ENCODE measurements at regions not wholly inside any gene's neighbourhood (a gene's known extent, or its start where the extent isn't known, plus 50 kb on each side); places are given as distances from the start of the nearest gene placed in this dataset.
"Not testable (repeated sequence)": the region's sequence is repeated elsewhere in the genome, so short reads cannot be mapped to it uniquely, and the experiment has no call there.

DNA sequence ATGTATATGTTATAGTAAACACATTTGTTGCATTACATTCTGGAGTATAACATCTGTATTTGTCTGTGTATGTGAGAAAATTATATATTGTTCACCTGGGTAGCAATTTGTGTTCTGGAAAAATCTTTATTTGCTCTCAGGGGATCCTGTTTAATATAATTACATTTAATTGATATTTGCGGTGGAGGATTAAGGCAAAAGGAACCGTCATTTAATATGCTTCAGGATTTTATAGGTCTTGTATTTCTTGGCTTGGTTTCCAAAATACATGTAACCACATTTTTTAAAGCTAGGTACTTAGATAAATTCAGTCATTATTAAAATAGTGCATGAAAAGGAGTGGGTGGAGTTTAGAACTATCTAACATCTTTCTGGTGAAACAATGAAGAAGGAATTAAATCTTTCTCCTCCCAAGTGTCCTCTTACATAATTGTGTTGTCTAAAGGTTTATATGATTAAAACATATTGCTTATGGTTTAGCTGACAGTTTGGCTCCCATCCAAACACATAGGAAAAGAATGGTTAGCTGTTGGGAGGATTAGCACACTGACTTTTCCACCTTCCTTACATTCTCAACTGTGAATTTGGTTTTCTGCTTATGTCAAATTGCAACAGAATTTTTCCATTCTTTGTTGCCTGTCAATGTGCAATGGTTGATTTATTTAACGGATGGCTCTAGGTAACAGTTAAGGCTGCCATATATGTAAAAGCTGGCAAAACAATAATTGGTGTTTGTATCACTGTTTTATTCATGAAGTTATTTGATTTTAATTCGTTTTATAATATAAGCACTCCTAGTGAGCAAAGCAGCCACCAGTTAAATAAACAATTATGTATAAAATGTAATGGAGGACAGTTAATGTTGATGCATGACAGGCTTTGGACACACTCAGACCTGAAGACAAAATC lies 250.8 kb upstream of the SFRP2 start:
- no peak for DNase-seq (ENCODE audit: low spot score)
- intact Hi-C loops (cut with DNase I) = no loop called here

DNA sequence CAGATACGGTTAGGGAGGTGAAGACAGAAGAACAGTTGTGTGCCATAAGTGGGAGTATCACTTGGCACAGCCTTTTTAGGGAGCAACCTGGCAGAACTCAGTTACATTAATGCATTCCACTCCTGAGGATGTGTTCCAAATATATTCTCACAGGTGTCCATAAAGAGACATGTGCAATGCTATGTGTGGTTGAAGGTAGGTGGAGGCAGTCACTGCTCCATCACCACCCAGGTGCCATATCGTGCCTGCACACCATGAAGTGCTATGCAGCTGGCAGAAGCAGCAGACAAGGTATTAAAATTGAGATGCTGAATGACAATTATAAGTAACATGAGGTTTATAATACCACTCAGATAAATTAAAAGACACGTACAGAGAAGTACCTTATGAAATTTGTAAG lies 248.0 kb upstream of the SFRP2 start:
- DNase-seq (ENCODE audit: low spot score) = no peak
- intact Hi-C loops (cut with DNase I) = no loop called here

DNA sequence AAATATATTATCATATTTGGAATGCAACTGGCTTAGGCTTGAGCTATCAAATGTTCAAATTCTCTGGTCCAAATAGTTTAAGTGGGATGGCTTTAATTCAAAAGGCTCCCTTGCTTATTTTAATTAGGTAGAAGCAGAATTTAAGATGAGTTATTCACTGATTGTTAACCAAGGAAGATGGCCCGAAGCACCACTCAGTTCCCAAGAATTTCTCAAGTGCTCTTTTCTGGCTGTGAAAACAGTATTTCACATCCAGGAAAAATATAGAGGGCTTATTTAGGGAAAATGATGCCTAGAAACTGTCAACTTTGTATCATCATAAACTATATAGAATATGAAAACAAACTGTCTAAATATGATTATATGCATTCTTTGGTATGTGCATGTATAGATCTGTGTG lies 246.5 kb upstream of the SFRP2 start:
- intact Hi-C loops (cut with DNase I) = no loop called here
- DNase-seq (ENCODE audit: low spot score) = no peak

DNA sequence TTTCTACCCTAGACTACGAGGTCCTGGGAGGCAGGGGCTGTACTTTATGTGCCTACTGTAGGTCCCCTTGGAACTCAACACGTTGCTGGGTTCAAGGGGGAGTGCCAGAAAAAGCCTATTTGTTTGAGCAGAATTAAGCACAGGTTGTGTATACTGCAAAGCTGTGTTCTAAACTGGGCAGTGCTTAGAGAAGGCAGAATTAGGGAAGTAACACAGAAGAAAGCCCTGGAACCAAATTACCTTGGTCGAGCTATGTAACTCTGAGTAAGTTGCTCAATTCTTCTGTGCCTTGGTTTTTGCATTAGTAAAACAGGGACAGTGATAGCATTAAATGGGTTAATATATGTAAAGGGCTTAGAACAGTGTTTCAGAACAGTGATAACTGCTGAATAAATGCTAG lies 245.0 kb upstream of the SFRP2 start:
- no peak for DNase-seq (ENCODE audit: low spot score)
- intact Hi-C loops (cut with DNase I) = no loop called here

DNA sequence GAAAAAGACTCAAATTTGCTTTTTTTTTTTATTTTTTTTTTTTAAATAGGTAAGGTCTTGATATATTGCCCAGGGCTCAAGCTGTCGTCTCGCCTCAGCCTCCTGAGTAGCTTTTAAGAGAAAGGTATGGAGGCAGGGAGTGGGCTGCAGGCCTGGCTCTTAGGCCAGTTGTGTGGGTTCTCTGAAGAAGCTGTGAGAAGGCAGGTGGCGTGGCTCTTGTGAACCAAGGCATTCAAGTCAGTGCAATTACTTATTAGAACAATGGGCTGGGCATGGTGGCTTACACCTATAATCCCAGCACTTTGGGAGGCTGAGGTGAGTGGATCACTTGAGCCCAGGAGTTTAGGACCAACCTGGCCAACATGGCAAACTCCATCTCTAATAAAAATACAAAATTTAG lies 244.0 kb upstream of the SFRP2 start:
- intact Hi-C loops (cut with DNase I) = no loop called here
- no peak for DNase-seq (ENCODE audit: low spot score)

DNA sequence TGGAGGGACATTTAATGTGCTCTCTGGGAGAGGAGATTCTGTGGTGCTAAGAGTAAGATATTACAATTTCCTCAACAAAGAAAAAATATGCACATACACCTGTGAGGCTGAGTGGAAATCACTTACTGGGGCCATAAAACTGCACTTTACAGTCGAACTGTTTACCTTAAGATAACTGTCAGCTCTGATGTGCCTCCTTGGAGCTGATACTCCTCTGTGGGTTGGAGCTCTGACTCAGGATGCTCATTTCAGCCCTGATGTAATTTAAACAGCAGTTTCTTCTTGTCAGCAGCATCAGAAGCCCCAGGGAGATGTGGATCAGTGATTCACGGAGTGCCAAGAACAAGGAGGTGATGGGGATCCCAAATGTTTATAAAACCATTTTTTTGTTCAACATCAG lies 241.9 kb upstream of the SFRP2 start:
- no peak for DNase-seq (ENCODE audit: low spot score)
- intact Hi-C loops (cut with DNase I) = no loop called here

DNA sequence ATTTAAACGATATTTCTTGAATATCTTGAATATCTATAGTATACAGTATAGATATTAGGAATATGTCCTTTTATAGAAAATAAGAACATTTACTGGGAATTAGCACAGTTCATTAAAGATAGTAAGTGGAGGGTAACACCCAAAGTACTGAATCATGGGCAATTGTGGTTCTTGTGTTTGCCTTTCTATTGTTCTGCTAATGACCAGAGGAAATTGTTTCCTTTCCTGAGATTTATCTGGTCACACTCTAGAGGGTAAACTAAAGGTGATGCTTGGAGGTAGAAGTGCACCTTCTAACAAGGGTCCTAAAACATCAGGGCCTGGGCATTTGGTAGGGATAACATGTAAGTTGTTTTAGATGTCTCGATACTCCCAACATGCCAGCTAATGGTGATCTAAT lies 241.3 kb upstream of the SFRP2 start:
- intact Hi-C loops (cut with DNase I) = no loop called here
- DNase-seq (ENCODE audit: low spot score) = no peak

DNA sequence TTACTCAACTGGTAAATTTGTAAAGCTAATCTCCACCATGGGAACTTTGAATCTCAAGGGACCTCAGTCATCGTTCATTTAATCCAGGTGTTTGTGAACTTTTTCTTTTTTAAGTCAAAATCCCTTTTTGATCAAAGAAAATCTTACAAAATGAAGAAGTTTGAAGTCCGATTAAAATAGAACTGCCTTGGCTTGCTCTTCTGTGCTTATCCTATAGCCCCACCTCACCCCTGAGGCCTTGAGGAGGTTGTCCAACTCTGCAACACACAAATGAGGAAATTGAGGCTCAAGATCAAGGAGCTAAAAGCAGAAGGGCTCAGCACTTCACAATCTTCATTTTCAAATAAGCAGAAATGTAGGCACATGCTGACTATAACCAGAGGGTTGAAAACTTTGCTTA lies 240.3 kb upstream of the SFRP2 start:
- no peak for DNase-seq (ENCODE audit: low spot score)
- intact Hi-C loops (cut with DNase I) = no loop called here

DNA sequence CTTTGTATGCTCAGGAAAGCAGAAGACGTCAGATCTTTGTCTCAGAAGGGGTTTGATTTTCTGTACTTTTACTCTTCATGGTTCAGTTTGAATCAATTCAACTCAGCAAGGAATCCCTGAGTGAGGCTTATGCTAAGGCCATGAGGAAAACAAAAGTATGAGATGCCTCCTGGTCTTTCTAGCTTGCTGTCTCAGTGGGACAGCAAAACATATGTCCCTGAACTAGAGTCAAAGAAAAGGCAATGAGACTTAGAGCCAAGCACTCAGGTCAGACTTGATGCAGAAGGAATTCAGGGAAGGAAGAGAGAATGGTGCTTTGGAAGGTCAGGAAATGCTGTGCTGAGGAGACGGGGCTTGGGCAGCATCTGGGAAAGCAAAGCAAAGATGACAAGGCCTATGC lies 236.2 kb upstream of the SFRP2 start:
- DNase-seq (ENCODE audit: low spot score) = no peak
- intact Hi-C loops (cut with DNase I) = no loop called here

DNA sequence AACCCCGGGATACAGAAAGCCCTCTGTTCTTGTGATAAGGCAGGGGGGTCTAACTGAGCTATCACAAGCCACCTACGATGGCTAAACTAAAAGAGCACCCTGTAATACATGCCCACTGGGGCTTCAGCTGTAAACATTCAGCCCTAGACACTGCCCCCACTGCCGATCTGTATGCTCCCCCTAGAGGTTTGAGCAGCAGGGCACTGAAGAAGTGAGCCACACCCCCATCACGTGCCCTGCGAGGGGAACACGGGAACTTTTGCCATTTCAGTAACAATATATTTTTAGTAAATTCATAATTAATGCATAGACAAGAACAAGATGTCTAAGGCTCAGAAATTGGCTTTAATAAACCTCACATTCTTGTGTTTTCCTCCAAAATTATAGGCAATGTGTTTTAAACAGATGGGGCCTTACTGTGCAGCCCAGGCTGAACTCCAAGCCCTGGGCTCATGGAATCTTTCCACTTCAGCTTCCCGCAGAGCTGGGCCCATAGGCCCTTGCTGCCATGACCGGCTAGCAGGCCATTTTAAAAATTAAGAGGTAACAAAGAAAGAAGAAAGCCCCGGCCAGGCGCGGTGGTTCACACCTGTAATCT lies 235.3 kb upstream of the SFRP2 start:
- intact Hi-C loops (cut with DNase I) = no loop called here
- DNase-seq (ENCODE audit: low spot score) = no peak

DNA sequence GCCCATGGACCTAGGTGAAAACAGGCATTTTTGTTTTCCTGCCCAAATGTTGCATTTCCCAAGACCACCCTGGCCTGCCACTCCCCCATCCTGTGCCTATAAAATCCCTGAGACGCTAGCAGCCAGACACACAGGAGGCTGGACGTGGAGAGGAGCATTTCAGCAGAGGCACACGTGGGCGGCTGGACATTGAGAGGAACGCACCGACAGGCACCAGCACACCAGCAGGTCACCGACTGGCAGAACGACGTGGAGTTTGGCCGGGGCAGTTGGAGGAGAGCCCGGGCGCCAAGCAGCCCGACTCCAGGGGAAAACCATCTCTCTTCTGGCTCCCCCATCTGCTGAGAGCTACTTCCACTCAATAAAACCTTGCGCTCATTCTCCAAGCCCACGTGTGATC lies 234.8 kb upstream of the SFRP2 start:
- intact Hi-C loops (cut with DNase I); DNase-seq (ENCODE audit: low spot score): not testable (repeated sequence)

DNA sequence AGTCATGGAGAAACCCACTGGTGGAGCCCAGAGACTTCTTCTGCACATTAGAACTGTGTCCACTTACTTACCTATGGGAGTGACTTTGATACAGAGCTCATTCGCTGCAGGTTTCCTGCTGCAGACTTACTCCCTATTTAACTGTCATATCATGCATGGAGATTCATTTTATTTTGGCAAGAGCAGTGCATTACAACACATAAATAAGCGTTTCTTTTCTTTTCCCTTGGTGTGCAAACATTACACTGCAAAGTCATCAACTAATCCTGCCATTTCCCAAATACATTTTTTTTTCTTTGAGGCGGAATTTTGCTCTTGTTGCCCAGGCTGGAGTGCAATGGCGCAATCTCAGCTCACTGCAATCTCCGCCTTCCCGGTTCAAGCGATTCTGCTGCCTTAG lies 230.9 kb upstream of the SFRP2 start:
- intact Hi-C loops (cut with DNase I) = no loop called here

DNA sequence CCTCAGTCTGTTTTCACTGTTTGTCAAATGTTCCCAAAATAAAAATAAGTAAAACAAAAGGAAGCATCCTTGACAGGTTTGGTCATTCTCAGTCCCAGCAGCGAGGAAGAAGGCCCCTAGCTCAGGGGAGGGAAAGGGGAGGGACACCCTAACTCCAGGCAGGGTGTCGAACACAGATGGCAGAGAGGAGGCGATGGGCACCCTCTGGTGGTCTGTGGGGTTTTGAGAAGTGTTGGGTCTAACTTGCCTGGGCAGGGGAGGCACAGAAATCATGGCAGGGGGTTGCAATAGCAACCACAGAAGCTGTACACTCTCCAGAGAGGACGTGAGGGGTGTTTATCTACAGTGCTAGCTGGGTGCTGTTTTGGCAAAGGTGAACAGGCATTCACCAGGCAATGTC lies 229.8 kb upstream of the SFRP2 start:
- no peak for DNase-seq (ENCODE audit: low spot score)
- intact Hi-C loops (cut with DNase I) = no loop called here

More for the DNA sequence above, 230.9 kb upstream of the SFRP2 start:
- no peak for DNase-seq (ENCODE audit: low spot score)

DNA sequence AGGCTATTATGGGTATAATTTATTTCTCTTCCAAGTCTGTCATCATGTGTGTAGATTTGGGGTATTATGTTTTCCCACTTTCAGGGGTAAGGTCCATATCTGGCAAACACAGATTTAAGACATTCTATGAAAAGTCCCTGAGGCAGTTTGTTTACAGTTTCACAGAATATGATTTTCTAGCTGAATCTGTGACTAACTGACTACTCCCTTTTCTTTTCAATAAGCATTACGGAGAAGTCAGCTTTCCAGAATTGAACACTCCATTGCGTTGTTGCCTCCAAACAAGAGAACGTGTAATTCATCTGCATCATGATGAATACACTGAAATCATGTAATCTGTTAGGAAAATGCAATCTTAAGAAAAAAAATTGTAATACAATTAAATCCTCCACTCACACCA lies 226.7 kb upstream of the SFRP2 start:
- intact Hi-C loops (cut with DNase I) = no loop called here
- DNase-seq (ENCODE audit: low spot score) = no peak

DNA sequence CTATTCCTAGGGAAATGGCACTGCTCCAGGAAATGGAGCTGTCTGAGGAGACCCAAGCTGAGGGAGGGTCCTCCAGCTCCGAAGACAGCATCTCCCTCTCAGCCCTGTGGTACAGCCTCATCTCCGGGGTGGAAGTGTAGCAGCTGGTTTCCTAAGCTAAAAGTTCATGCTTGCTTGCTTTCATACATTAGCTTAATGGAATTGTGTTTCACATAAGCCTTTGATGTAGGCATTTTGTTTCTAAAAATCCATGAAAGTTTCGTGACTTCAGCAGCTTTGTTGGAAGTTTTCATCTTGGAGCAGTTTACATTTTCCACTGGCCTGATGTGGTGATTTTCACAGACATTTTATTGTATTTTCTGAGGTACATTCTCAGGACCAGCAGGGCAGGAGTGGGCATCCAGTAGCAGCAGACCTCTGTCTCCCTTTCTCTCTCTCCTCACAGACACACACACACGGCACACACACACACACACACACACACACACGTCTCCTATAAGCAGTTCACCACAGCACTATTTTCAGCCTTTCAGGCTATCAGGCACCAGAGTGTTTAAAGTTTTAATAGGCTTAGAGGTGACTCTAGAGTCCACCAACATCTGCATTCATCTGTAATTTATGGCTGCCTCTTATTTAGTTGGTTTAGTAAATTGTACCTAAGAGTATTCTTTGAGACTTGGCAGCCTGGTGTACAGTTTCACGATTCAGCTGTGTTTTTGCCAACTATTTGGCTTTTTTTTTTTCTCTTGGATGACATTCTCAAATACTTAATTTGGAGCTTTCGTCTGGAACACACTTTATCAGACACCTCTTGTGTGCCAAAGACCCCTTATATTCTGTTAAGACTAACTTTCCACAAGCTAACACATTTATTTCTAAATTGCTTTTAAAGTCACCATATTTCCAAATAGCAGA lies 225.8 kb upstream of the SFRP2 start:
- intact Hi-C loops (cut with DNase I) = no loop called here
- DNase-seq (ENCODE audit: low spot score) = no peak

DNA sequence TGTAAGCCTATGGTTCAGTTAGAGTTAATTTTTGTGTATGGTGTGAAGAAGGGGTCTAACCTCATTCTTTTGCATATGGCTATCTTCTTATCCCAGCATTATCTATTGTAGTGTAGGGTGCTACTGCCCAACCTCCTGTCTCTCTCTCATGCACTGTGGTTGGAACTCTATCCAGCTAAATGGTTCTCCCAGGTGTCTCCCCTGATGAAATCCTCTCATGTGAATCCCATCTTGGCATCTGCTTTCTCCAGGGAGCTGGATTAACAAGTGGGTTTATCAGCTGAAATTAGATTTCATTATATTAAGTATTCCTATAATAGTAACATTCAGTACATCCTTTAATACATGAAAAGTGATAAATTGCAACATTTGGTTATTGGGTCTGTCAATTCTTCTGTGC lies 224.7 kb upstream of the SFRP2 start:
- intact Hi-C loops (cut with DNase I) = no loop called here
- no peak for DNase-seq (ENCODE audit: low spot score)

DNA sequence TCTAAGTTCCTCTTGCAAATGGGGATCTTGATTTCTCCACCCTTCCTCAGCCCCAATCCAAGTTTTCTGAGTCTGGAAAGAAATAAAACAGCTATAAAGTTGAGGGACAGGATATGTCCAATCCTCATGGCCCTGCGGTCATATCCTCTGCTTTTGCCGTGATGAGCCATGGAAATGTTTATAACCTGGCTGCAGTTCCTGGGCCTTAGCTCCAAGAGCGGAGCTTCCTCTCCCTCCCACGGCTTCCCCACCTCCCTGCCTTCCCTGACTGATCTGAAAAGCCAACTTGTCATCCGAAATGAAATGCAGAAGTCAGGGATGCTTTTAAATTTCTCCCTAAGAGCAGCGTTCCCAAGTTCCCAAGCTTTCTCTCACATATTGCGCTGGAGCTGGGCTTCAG lies 221.5 kb upstream of the SFRP2 start:
- DNase-seq (ENCODE audit: low spot score) = no peak
- intact Hi-C loops (cut with DNase I) = no loop called here

DNA sequence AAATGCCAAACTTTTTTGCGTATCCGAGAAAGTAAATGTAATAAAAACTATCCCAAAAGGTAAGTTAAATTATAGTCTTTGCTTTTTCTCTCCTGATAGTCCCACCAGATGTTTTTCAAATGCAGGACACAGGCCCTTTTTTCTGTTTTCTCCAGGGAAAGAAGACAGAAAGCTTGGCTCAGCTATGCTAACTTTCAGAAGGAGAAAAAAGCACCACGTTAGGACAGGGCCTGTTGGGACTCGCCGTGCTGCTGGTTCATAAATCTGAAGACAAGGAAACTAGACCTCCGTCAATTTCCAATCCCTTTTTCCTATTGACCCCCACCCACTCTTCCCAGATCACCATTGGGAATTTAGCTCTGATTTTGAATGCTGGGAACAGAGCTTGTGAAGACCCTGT lies 220.9 kb upstream of the SFRP2 start:
- intact Hi-C loops (cut with DNase I) = loop anchor here (10.0 kb wide), 1 partner anchor 215 kb away; no protein-coding TSS in a partner anchor

DNA sequence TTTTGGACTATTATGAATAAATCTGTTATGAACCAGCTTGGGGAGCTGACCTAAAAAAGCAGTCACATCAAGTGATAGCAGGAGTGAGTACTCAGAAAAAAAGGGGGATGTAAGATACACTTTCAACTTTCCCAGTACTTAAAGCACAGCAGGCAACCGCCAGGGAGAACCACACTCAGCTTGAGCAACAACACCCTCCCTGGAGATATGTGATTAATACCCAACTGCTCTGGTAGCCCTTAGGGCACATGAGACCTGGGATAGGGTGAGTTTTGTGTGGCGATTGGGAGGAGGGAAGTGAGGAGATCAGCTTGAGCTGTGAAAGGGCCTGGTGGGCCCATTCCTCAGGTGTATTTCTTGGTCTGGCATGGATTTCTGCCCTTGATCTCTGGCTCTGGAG lies 220.3 kb upstream of the SFRP2 start:
- intact Hi-C loops (cut with DNase I) = loop anchor here (10.0 kb wide), 1 partner anchor 214 kb away; no protein-coding TSS in a partner anchor
- DNase-seq (ENCODE audit: low spot score) = no peak

More for the DNA sequence above, 220.9 kb upstream of the SFRP2 start:
- DNase-seq (ENCODE audit: low spot score) = no peak

DNA sequence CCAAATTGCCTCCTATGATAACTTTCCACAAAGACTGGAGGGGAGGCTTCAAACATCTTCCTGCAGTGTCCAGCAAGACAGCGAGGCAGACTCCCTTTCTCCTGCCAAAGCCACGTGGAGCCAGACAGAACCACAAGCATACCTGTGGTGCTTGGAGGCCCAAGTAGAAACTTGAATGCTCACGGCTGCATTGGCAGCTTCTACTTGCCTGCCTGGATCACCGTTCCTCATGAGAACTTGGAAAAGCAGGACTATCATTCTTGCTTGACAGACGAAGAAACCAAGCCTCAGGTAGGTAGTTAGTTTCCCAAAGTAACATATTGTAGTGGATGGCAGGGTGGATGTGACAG lies 216.3 kb upstream of the SFRP2 start:
- intact Hi-C loops (cut with DNase I) = loop anchor here (10.0 kb wide), 1 partner anchor 210 kb away; no protein-coding TSS in a partner anchor
- no peak for DNase-seq (ENCODE audit: low spot score)

Data from cardiac septum (tissue), 1 donor.